GM06990 (cell line): ENCODE measurements at regions not wholly inside any gene's neighbourhood (a gene's known extent, or its start where the extent isn't known, plus 50 kb on each side); places are given as distances from the start of the nearest gene placed in this dataset.
"Not testable (repeated sequence)": the region's sequence is repeated elsewhere in the genome, so short reads cannot be mapped to it uniquely, and the experiment has no call there.

Experiments
- DNase-seq: peaks from one replicate; pipeline ENCODE4 v3.0.0-alpha.2; 2011; ENCODE audit not compliant: insufficient read length; ENCODE audit errors: extremely low read depth
- H3K27me3 ChIP-seq: replicated peaks from 2 replicates; pipeline ENCODE4 v1.6.0; 2011; ENCODE audit warnings: low read length; ENCODE audit not compliant: control insufficient read depth, insufficient read depth
- H3K36me3 ChIP-seq: 2 replicates; pipeline ENCODE4 v1.5.1; 2011; ENCODE audit warnings: low read length; ENCODE audit not compliant: control insufficient read depth, insufficient read depth
- H3K4me3 ChIP-seq: replicated peaks from 2 replicates; pipeline ENCODE4 v1.5.1; 2011; ENCODE audit warnings: low read depth, mild to moderate bottlenecking, control low read depth, low read length
- TF ChIP-seq, protein P1 (sequence below): IDR thresholded peaks from 2 replicates; pipeline ENCODE4 v1.5.1; 2011; ENCODE audit warnings: low read length, control low read depth, mild to moderate bottlenecking, inconsistent platforms; ENCODE audit not compliant: insufficient read depth, poor library complexity, severe bottlenecking

DNA sequence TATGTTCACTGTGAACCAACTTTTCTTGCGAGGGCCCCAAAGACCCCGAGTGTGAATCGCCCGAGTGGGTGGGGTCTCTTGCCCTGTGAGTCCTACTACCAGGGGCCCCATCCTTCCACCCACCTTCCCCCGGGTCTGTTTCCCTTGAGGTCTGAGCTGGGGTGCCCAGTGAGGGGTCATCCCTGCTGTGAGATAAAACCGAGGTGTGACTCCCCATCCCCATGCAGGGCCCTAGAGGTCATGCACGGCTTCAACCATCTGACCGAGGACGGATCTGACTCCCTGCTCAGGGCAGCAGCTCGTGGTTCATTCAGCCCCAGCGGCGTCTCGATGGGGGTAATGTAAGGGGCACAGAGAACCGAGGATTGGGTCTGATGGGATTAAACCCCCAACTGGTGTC, 103.1 kb upstream of the SULF2 start:
- no peak for DNase-seq
- no peaks in the 10 kb centered on the region for H3K36me3 ChIP-seq
- H3K4me3 ChIP-seq = no peak overlapping the region
- TF ChIP-seq, protein P1, sequence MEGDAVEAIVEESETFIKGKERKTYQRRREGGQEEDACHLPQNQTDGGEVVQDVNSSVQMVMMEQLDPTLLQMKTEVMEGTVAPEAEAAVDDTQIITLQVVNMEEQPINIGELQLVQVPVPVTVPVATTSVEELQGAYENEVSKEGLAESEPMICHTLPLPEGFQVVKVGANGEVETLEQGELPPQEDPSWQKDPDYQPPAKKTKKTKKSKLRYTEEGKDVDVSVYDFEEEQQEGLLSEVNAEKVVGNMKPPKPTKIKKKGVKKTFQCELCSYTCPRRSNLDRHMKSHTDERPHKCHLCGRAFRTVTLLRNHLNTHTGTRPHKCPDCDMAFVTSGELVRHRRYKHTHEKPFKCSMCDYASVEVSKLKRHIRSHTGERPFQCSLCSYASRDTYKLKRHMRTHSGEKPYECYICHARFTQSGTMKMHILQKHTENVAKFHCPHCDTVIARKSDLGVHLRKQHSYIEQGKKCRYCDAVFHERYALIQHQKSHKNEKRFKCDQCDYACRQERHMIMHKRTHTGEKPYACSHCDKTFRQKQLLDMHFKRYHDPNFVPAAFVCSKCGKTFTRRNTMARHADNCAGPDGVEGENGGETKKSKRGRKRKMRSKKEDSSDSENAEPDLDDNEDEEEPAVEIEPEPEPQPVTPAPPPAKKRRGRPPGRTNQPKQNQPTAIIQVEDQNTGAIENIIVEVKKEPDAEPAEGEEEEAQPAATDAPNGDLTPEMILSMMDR = no peak
- H3K27me3 ChIP-seq = peaks cover 3% of the 10 kb centered on the region

DNA sequence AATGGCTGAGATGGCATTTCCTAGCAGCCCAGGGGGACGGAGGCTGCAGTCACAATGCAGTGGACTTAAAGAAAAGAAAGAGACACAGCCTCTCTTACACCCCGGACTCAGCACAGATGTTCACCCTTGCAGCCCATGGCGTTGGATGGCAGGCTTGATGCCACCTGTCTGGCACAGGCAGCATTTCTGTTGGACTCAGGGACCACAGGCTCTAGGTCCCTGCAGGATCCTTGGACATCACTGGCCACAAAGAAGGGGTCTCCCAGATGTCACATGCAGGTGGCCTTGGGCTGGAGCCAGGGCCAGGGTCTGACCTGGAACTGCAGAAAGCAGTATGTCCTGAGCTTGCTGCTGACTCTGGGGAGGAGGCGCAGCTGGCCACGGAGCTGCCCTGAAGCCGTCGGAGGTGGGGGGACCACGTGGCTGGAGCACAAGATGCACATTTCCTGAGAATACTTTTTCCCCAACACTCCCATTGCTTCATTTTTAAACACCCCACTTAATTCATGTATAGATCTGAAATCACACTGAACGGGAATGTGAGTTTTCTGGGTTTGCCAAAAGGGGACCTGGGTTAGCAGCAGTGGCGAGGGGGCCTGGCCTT, 102.3 kb upstream of the SULF2 start:
- no peak overlapping the region for H3K4me3 ChIP-seq
- DNase-seq = no peak
- peaks cover 3% of the 10 kb centered on the region for H3K27me3 ChIP-seq
- H3K36me3 ChIP-seq = no peaks in the 10 kb centered on the region
- TF ChIP-seq, protein P1 = no peak

DNA sequence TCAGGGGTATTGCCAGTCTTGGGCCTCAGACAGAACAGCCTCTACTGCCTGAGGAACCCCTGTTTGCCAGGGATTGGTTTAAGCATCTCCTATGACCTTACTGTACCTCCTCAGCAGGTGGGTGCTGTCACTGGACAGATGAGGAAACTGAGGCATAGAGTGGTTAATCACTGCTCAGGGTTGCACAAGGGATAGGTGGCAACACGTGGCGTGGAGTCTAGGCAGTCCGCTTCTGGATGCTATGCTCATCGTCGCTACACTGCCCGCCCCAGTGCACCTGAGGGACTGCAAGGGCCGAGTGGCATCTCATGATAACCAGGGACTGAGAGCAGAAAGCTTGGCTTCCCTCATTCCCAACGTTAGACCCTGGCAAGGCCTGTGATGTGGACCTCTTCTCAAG, 101.8 kb upstream of the SULF2 start:
- Histone ChIP-seq H3K36me3 (no peaks in the 10 kb centered on the region), H3K27me3 (peaks cover 3% of the 10 kb centered on the region), H3K4me3 (no peak overlapping the region)
- no peak for DNase-seq
- TF ChIP-seq, protein P1 = no peak

DNA sequence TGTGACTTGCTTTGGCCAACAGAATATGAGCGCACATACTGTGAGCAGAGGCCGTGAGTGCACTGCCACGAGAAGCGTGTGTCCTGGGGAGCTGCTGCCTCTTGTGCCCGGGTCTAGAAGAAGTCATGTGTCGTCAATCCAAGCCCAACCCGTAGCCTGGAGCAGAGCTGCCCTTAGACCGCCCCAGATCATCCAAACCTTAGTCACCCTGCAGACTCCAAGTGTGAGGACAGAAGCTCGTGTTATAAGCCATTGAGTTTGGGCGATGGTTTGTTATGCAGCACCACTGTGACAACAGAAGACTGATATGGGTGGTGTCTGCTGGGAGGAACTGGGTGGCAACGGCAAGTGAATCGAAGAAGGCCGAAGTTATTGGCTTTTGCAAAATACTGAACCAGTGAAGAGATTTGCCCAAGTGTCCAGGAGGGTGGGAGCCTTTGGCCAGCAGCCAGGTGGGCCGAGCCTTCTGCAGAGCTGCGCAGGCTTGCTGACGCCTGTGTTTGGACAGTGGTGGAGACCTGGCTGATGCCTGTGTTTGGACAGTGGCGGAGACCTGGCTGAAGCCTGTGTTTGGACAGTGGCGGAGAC, 101.3 kb upstream of the SULF2 start:
- H3K4me3 ChIP-seq = no peak overlapping the region
- no peak for DNase-seq
- H3K27me3 ChIP-seq = peaks cover 3% of the 10 kb centered on the region
- no peaks in the 10 kb centered on the region for H3K36me3 ChIP-seq
- TF ChIP-seq, protein P1 = no peak

DNA sequence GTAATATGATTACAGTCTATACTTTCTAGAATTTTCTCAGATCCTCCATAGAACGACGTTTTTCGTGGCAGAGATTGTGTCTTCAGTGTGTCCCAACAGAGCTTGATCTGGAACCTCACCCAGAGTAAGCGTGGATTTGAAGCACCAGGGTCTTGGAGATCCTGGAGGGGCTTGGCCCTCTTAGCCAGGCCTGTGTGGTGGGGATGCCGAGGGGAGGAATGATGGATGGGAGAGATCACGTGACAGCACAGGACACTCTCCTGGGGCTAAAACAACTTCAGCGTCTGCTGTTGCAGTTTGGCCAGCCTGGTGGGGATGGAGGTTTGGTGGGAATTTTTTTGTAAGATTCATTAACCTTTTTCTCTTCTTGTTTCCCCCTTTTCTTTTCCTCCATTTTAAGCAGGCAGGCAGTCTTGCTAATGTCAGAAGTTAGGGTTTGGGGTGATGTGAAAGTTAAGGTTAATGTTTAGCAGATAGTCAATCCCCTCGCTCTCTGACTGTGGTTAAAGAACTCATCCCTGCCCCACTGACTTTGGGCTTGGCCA, 100.7 kb upstream of the SULF2 start:
- Histone ChIP-seq H3K4me3 (no peak overlapping the region), H3K36me3 (no peaks in the 10 kb centered on the region), H3K27me3 (peaks cover 3% of the 10 kb centered on the region)

DNA sequence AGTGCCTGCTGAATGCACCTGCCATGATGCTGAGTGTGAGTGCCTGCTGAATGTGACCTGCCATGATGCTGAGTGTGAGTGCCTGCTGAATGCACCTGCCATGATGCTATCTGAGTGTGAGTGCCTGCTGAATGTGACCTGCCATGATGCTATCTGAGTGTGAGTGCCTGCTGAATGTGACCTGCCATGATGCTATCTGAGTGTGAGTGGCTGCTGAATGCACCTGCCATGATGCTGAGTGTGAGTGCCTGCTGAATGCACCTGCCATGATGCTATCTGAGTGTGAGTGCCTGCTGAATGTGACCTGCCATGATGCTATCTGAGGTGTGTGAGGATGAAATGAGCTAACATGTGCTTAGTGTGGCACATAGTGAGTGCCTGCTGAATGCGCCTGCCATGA, 98.7 kb upstream of the SULF2 start:
- not testable (repeated sequence) for H3K4me3 ChIP-seq, DNase-seq, H3K36me3 ChIP-seq, H3K27me3 ChIP-seq

More for the DNA sequence above, 100.7 kb upstream of the SULF2 start:
- no peak for DNase-seq
- TF ChIP-seq, protein P1 = no peak
